HL-60 (cell line): ENCODE measurements at regions not wholly inside any gene's neighbourhood (a gene's known extent, or its start where the extent isn't known, plus 50 kb on each side); places are given as distances from the start of the nearest gene placed in this dataset.

Source experiments
- GABPA ChIP-seq: IDR thresholded peaks from 2 replicates; pipeline ENCODE4 v1.6.1; 2012; ENCODE audit warnings: low read depth
- POLR2AphosphoS5 ChIP-seq: IDR thresholded peaks from 2 replicates; pipeline ENCODE4 v1.6.1; 2012; ENCODE audit warnings: low read depth
- TF ChIP-seq, protein P1 (sequence below): IDR thresholded peaks from one replicate; pipeline ENCODE4 v1.5.1; 2011; ENCODE audit warnings: low read length, control low read depth, inconsistent platforms; ENCODE audit not compliant: insufficient read depth
- TF ChIP-seq, protein P2 (sequence below): IDR thresholded peaks from 2 replicates; pipeline ENCODE4 v1.6.1; 2012; ENCODE audit warnings: low read depth; ENCODE audit not compliant: insufficient replicate concordance

- TF ChIP-seq, protein P1, sequence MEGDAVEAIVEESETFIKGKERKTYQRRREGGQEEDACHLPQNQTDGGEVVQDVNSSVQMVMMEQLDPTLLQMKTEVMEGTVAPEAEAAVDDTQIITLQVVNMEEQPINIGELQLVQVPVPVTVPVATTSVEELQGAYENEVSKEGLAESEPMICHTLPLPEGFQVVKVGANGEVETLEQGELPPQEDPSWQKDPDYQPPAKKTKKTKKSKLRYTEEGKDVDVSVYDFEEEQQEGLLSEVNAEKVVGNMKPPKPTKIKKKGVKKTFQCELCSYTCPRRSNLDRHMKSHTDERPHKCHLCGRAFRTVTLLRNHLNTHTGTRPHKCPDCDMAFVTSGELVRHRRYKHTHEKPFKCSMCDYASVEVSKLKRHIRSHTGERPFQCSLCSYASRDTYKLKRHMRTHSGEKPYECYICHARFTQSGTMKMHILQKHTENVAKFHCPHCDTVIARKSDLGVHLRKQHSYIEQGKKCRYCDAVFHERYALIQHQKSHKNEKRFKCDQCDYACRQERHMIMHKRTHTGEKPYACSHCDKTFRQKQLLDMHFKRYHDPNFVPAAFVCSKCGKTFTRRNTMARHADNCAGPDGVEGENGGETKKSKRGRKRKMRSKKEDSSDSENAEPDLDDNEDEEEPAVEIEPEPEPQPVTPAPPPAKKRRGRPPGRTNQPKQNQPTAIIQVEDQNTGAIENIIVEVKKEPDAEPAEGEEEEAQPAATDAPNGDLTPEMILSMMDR = no peak
- TF ChIP-seq GABPA (no peak), POLR2AphosphoS5 (no peak)
- TF ChIP-seq, protein P2, sequence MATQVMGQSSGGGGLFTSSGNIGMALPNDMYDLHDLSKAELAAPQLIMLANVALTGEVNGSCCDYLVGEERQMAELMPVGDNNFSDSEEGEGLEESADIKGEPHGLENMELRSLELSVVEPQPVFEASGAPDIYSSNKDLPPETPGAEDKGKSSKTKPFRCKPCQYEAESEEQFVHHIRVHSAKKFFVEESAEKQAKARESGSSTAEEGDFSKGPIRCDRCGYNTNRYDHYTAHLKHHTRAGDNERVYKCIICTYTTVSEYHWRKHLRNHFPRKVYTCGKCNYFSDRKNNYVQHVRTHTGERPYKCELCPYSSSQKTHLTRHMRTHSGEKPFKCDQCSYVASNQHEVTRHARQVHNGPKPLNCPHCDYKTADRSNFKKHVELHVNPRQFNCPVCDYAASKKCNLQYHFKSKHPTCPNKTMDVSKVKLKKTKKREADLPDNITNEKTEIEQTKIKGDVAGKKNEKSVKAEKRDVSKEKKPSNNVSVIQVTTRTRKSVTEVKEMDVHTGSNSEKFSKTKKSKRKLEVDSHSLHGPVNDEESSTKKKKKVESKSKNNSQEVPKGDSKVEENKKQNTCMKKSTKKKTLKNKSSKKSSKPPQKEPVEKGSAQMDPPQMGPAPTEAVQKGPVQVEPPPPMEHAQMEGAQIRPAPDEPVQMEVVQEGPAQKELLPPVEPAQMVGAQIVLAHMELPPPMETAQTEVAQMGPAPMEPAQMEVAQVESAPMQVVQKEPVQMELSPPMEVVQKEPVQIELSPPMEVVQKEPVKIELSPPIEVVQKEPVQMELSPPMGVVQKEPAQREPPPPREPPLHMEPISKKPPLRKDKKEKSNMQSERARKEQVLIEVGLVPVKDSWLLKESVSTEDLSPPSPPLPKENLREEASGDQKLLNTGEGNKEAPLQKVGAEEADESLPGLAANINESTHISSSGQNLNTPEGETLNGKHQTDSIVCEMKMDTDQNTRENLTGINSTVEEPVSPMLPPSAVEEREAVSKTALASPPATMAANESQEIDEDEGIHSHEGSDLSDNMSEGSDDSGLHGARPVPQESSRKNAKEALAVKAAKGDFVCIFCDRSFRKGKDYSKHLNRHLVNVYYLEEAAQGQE = no peak
Observed at GRCh38 chr10:90480466-90480865, 377.4 kb downstream of the HTR7 start.
